CD8-positive, alpha-beta memory T cell (primary cell): ENCODE measurements at regions not wholly inside any gene's neighbourhood (a gene's known extent, or its start where the extent isn't known, plus 50 kb on each side); places are given as distances from the start of the nearest gene placed in this dataset.

ENCODE experiments used
- CTCF ChIA-PET: fragments of 350-600 bp; sonication (Branson Sonifier 250); formaldehyde crosslinking; loops from one replicate; lab custom pipeline; 2021; ENCODE audit warnings: antibody characterized with exemption; lab: Charles Lee
- POLR2A ChIA-PET: fragments of 350-600 bp; sonication (Branson Sonifier 250); formaldehyde crosslinking; loops from one replicate; lab custom pipeline; 2021; ENCODE audit warnings: antibody characterized with exemption; lab: Charles Lee
- DNase-seq, 5 donors: peaks; one replicate each; pipeline versions ENCODE4 v3.0.0 to v3.0.0-alpha.2; 2020 to 2022; ENCODE audit warnings: mixed read lengths in 1 of 5
- H3K27ac ChIP-seq: one replicate; pipeline ENCODE4 v1.7.0; 2013; ENCODE audit warnings: low read depth, mild to moderate bottlenecking, low read length, moderate library complexity
- H3K27me3 ChIP-seq: 2 replicates; pipeline ENCODE4 v1.7.0; 2013; ENCODE audit warnings: low read length, mild to moderate bottlenecking; ENCODE audit not compliant: insufficient read depth, poor library complexity, severe bottlenecking
- H3K36me3 ChIP-seq: 2 replicates; pipeline ENCODE4 v1.7.0; 2013; ENCODE audit warnings: mild to moderate bottlenecking, low read length, moderate library complexity; ENCODE audit not compliant: insufficient read depth
- H3K4me1 ChIP-seq: 2 replicates; pipeline ENCODE4 v1.7.0; 2013; ENCODE audit warnings: mild to moderate bottlenecking, low read length, moderate library complexity; ENCODE audit not compliant: insufficient read depth
- H3K4me3 ChIP-seq: 2 replicates; pipeline ENCODE4 v1.7.0; 2013; ENCODE audit warnings: mild to moderate bottlenecking, low read length
- H3K9me3 ChIP-seq: 2 replicates; pipeline ENCODE4 v1.7.0; 2013; ENCODE audit warnings: mild to moderate bottlenecking, low read length
- H3K27ac Mint-ChIP-seq, 8 donors: one replicate each; pipeline ENCODE4 v1.8.0; 2020 to 2021; ENCODE audit warnings: mixed read lengths in 8 of 8, mild to moderate bottlenecking in 6 of 8, inconsistent platforms in 3 of 8, moderate library complexity in 3 of 8
- H3K27me3 Mint-ChIP-seq, 2 donors: one replicate each; pipeline ENCODE4 v1.8.0; 2020 to 2021; ENCODE audit warnings: mixed read lengths in 2 of 2, mild to moderate bottlenecking in 1 of 2, moderate library complexity in 1 of 2
- H3K36me3 Mint-ChIP-seq, 3 donors: one replicate each; pipeline ENCODE4 v1.8.0; 2020 to 2021; ENCODE audit warnings: mixed read lengths in 3 of 3, inconsistent platforms in 1 of 3, mild to moderate bottlenecking in 1 of 3
- H3K4me1 Mint-ChIP-seq, 3 donors: one replicate each; pipeline ENCODE4 v1.8.0; 2020 to 2021; ENCODE audit warnings: mixed read lengths in 3 of 3, inconsistent platforms in 1 of 3, mild to moderate bottlenecking in 1 of 3
- H3K4me3 Mint-ChIP-seq, 7 donors: one replicate each; pipeline ENCODE4 v1.8.0; 2020 to 2021; ENCODE audit warnings: mixed read lengths in 7 of 7, mild to moderate bottlenecking in 6 of 7, moderate library complexity in 4 of 7, inconsistent platforms in 2 of 7
- H3K9me3 Mint-ChIP-seq, 5 donors: one replicate each; pipeline ENCODE4 v1.8.0; 2020 to 2022; ENCODE audit warnings: mixed read lengths in 5 of 5, mild to moderate bottlenecking in 3 of 5, moderate library complexity in 2 of 5, inconsistent platforms in 1 of 5

GRCh38 chr4:31692399-31692940 is 972.3 kb downstream of the PCDH7 start:
- H3K27ac Mint-ChIP-seq, result no peak overlapping the region
- POLR2A ChIA-PET, result no interaction called here

DNA sequence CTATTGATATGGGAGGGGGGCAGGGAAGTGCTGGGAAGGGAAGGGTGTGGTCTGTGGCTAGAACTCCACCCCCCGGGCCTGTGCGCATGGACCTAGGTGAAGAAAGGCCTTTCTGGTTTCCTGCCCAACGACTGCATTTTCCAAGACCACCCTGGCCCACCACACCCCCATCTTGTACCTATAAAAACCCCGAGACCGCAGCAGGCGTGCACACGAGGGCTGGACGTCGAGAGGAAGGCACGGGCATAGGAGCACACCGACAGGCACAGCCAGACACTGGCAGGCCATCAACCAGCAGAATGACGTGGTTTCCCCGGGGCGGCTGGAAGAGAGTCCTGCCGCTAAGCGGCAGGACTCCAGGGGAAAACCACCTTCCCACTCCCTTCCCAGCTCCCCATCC is 981.1 kb downstream of the PCDH7 start:
- Histone ChIP-seq H3K4me1 (no peaks in the 10 kb centered on the region), H3K9me3 (no peaks in the 10 kb centered on the region), H3K27me3 (no peaks in the 10 kb centered on the region), H3K36me3 (no peaks in the 10 kb centered on the region), H3K4me3 (no peak overlapping the region), H3K27ac (no peak overlapping the region)
- Mint-ChIP-seq H3K27me3 (no peaks in the 10 kb centered on the region), H3K9me3 (peaks cover 2 to 30% (median 8%) of the 10 kb centered on the region in 5 donors), H3K4me1 (no peaks in the 10 kb centered on the region), H3K4me3 (no peak overlapping the region), H3K27ac (no peak overlapping the region), H3K36me3 (no peaks in the 10 kb centered on the region)
- ChIA-PET POLR2A (no interaction called here), CTCF (no interaction called here)
- no peak for DNase-seq

More at GRCh38 chr4:31692399-31692940, 972.3 kb downstream of the PCDH7 start:
- Mint-ChIP-seq H3K27me3 (no peaks in the 10 kb centered on the region), H3K4me1 (no peaks in the 10 kb centered on the region), H3K36me3 (no peaks in the 10 kb centered on the region), H3K9me3 (peaks cover 0 to 28% (median 5%) of the 10 kb centered on the region in 5 donors), H3K4me3 (no peak overlapping the region)
- CTCF ChIA-PET, result no interaction called here
- Histone ChIP-seq H3K27ac (no peak overlapping the region), H3K9me3 (no peaks in the 10 kb centered on the region), H3K4me1 (no peaks in the 10 kb centered on the region), H3K27me3 (no peaks in the 10 kb centered on the region), H3K4me3 (no peak overlapping the region), H3K36me3 (no peaks in the 10 kb centered on the region)
- DNase-seq, result no peak

GRCh38 chr4:31702326-31702725 is 982.2 kb downstream of the PCDH7 start:
- H3K9me3 ChIP-seq, result no peaks in the 10 kb centered on the region
- no peak overlapping the region for H3K4me3 ChIP-seq
- H3K36me3 ChIP-seq, result no peaks in the 10 kb centered on the region
- H3K4me1 ChIP-seq, result no peaks in the 10 kb centered on the region
- CTCF ChIA-PET, result no interaction called here
- Mint-ChIP-seq H3K36me3 (no peaks in the 10 kb centered on the region), H3K9me3 (peaks cover 2 to 33% (median 8%) of the 10 kb centered on the region in 5 donors), H3K27ac (no peak overlapping the region), H3K4me3 (no peak overlapping the region), H3K4me1 (no peaks in the 10 kb centered on the region), H3K27me3 (no peaks in the 10 kb centered on the region)
- no peak overlapping the region for H3K27ac ChIP-seq
- POLR2A ChIA-PET, result no interaction called here
- no peaks in the 10 kb centered on the region for H3K27me3 ChIP-seq
- no peak for DNase-seq

- Histone ChIP-seq H3K36me3 (no peaks in the 10 kb centered on the region), H3K4me1 (no peaks in the 10 kb centered on the region), H3K27ac (no peak overlapping the region), H3K9me3 (no peaks in the 10 kb centered on the region), H3K4me3 (no peak overlapping the region), H3K27me3 (no peaks in the 10 kb centered on the region)
- ChIA-PET CTCF (no interaction called here), POLR2A (no interaction called here)
- Mint-ChIP-seq H3K27ac (no peak overlapping the region), H3K4me3 (no peak overlapping the region), H3K36me3 (no peaks in the 10 kb centered on the region), H3K9me3 (peaks cover 2 to 34% (median 13%) of the 10 kb centered on the region in 5 donors), H3K4me1 (no peaks in the 10 kb centered on the region), H3K27me3 (no peaks in the 10 kb centered on the region)
- no peak for DNase-seq
Observed at GRCh38 chr4:31714238-31714637, 994.1 kb downstream of the PCDH7 start.

DNA sequence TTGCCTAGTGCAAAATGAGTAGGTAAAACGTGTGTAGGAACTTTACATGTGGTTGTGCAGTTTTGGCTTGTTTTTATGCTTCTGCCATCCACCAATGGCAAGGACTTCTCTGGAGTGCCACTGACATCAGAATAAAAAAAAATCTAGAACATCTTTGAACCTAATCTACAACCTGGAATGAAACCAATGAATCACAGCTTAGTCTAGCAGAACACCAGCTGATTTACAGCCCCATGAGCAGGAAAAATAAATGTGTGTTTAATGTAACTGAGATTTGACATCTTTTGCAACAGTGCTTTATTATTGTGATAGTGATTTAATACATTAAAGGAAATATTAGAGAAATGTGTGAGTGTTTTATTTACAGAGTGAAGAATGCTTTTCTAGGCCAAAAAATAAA is 995.1 kb downstream of the PCDH7 start:
- Histone ChIP-seq H3K27me3 (no peaks in the 10 kb centered on the region), H3K4me1 (no peaks in the 10 kb centered on the region), H3K9me3 (no peaks in the 10 kb centered on the region), H3K36me3 (no peaks in the 10 kb centered on the region), H3K27ac (no peak overlapping the region), H3K4me3 (no peak overlapping the region)
- no peak overlapping the region for H3K27ac Mint-ChIP-seq
- DNase-seq, result no peak
- no peaks in the 10 kb centered on the region for H3K27me3 Mint-ChIP-seq
- no peaks in the 10 kb centered on the region for H3K36me3 Mint-ChIP-seq
- CTCF ChIA-PET, result no interaction called here
- POLR2A ChIA-PET, result no interaction called here
- no peaks in the 10 kb centered on the region for H3K4me1 Mint-ChIP-seq
- H3K9me3 Mint-ChIP-seq, result peaks cover 4 to 31% (median 9%) of the 10 kb centered on the region in 5 donors
- H3K4me3 Mint-ChIP-seq, result no peak overlapping the region

- peaks cover 3 to 16% (median 8%) of the 10 kb centered on the region in 5 donors for H3K9me3 Mint-ChIP-seq
- no peaks in the 10 kb centered on the region for H3K36me3 Mint-ChIP-seq
- no peak overlapping the region for H3K27ac Mint-ChIP-seq
- ChIA-PET POLR2A (no interaction called here), CTCF (no interaction called here)
- no peaks in the 10 kb centered on the region for H3K36me3 ChIP-seq
- no peak overlapping the region for H3K4me3 ChIP-seq
- no peaks in the 10 kb centered on the region for H3K9me3 ChIP-seq
- no peak overlapping the region for H3K4me3 Mint-ChIP-seq
- H3K4me1 ChIP-seq, result no peaks in the 10 kb centered on the region
- DNase-seq, result no peak
- no peaks in the 10 kb centered on the region for H3K4me1 Mint-ChIP-seq
- H3K27me3 ChIP-seq, result no peaks in the 10 kb centered on the region
- no peaks in the 10 kb centered on the region for H3K27me3 Mint-ChIP-seq
- H3K27ac ChIP-seq, result no peak overlapping the region
Observed at GRCh38 chr4:31727030-31727429, 1006.9 kb downstream of the PCDH7 start.

GRCh38 chr4:31735004-31735403 is 1014.8 kb downstream of the PCDH7 start:
- no peaks in the 10 kb centered on the region for H3K4me1 ChIP-seq
- no peaks in the 10 kb centered on the region for H3K9me3 ChIP-seq
- H3K27me3 ChIP-seq, result no peaks in the 10 kb centered on the region
- H3K9me3 Mint-ChIP-seq, result peaks cover 5 to 18% (median 13%) of the 10 kb centered on the region in 5 donors
- no peaks in the 10 kb centered on the region for H3K4me1 Mint-ChIP-seq
- H3K4me3 ChIP-seq, result no peak overlapping the region
- no peaks in the 10 kb centered on the region for H3K36me3 Mint-ChIP-seq
- ChIA-PET POLR2A (no interaction called here), CTCF (no interaction called here)
- no peaks in the 10 kb centered on the region for H3K36me3 ChIP-seq
- H3K27me3 Mint-ChIP-seq, result no peaks in the 10 kb centered on the region
- H3K27ac ChIP-seq, result no peak overlapping the region
- DNase-seq, result no peak
- no peak overlapping the region for H3K4me3 Mint-ChIP-seq
- H3K27ac Mint-ChIP-seq, result no peak overlapping the region

GRCh38 chr4:31737419-31737818 is 1017.2 kb downstream of the PCDH7 start:
- Histone ChIP-seq H3K27me3 (no peaks in the 10 kb centered on the region), H3K4me1 (no peaks in the 10 kb centered on the region), H3K36me3 (no peaks in the 10 kb centered on the region), H3K9me3 (no peaks in the 10 kb centered on the region), H3K4me3 (no peak overlapping the region), H3K27ac (no peak overlapping the region)
- Mint-ChIP-seq H3K27ac (no peak overlapping the region), H3K4me1 (no peaks in the 10 kb centered on the region), H3K9me3 (peaks cover 4 to 16% (median 10%) of the 10 kb centered on the region in 5 donors), H3K4me3 (no peak overlapping the region), H3K36me3 (no peaks in the 10 kb centered on the region), H3K27me3 (no peaks in the 10 kb centered on the region)
- ChIA-PET POLR2A (no interaction called here), CTCF (no interaction called here)
- DNase-seq, result no peak

- no peak overlapping the region for H3K4me3 Mint-ChIP-seq
- no peak for DNase-seq
- Histone ChIP-seq H3K36me3 (no peaks in the 10 kb centered on the region), H3K4me1 (no peaks in the 10 kb centered on the region), H3K27ac (no peak overlapping the region), H3K4me3 (no peak overlapping the region), H3K27me3 (no peaks in the 10 kb centered on the region), H3K9me3 (no peaks in the 10 kb centered on the region)
- H3K36me3 Mint-ChIP-seq, result no peaks in the 10 kb centered on the region
- H3K9me3 Mint-ChIP-seq, result peaks cover 0 to 11% (median 3%) of the 10 kb centered on the region in 5 donors
- POLR2A ChIA-PET, result no interaction called here
- CTCF ChIA-PET, result no interaction called here
- no peaks in the 10 kb centered on the region for H3K27me3 Mint-ChIP-seq
- H3K4me1 Mint-ChIP-seq, result no peaks in the 10 kb centered on the region
- no peak overlapping the region for H3K27ac Mint-ChIP-seq
Observed at GRCh38 chr4:31741326-31741725, 1021.2 kb downstream of the PCDH7 start.
